ENCODE measurements at regions not wholly inside any gene's neighbourhood (a gene's known extent, or its start where the extent isn't known, plus 50 kb on each side); places are given as distances from the start of the nearest gene placed in this dataset.

DNA sequence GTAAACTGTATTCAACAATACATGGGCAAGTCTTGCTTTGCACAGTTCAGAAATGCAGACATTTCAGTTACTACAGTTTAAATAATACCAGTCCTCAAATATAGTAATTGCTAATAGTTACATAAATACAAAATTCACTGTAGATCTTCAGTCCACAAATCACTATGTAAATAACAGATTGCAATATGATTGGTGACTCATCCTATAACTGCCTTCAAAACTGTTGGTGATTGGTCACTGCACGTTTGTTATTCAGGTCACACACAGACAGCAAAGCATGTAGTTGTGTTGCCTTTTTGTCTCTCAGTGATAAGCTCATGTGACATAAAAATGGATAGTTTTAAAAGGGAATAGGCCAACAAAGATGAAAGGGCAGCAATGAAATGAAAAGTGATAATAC, 186.5 kb upstream of the CTTNBP2NL start:
- Histone ChIP-seq H3K4me2 (ENCODE audit: insufficient read depth, insufficient read length, low read length) (no peak overlapping the region), H4K8ac (replicated peaks; ENCODE audit: insufficient read length, low read depth, low read length) (no peak overlapping the region), H2AK5ac (ENCODE audit: insufficient read length, low read length) (no peak overlapping the region), H3K18ac (ENCODE audit: insufficient read length, low read depth, low read length) (no peak overlapping the region), H3K4ac (ENCODE audit: low read depth, low read length) (no peak overlapping the region), H3K27ac (ENCODE audit: insufficient read length, low read depth, low read length) (no peak overlapping the region), H2BK12ac (ENCODE audit: insufficient read length, low read depth, low read length) (no peak overlapping the region), H3K23me2 (ENCODE audit: insufficient read length, low read depth, low read length, poor library complexity, severe bottlenecking) (no peaks in the 10 kb centered on the region), H4K5ac (ENCODE audit: insufficient read length, low read depth, low read length) (no peak overlapping the region), H2BK5ac (ENCODE audit: insufficient read length, low read length) (no peak overlapping the region), H2BK15ac (ENCODE audit: low read depth, low read length) (no peak overlapping the region), H4K20me1 (ENCODE audit: control insufficient read depth, insufficient read depth, insufficient read length) (no peaks in the 10 kb centered on the region), H2AFZ (ENCODE audit: low read length) (no peak overlapping the region), H3K79me2 (ENCODE audit: insufficient read depth, low read length) (no peaks in the 10 kb centered on the region), H3K14ac (ENCODE audit: insufficient read depth, low read length) (no peak overlapping the region), H3T11ph (ENCODE audit: low read length) (no peak overlapping the region), H2BK120ac (ENCODE audit: low read depth, low read length, poor library complexity, severe bottlenecking) (no peak overlapping the region), H3K23ac (ENCODE audit: insufficient read length, low read depth, low read length) (no peak overlapping the region), H4K91ac (ENCODE audit: insufficient read length, low read depth, low read length) (no peak overlapping the region), H3K9me3 (ENCODE audit: control insufficient read depth, low read depth, low read length) (no peaks in the 10 kb centered on the region), H3K9ac (ENCODE audit: extremely low read depth, insufficient read length, low read length) (no peak overlapping the region), H3K56ac (ENCODE audit: insufficient read length, low read depth, low read length) (no peak overlapping the region), H3K4me1 (ENCODE audit: insufficient read depth, low read length) (no peaks in the 10 kb centered on the region), H3K27me3 (ENCODE audit: insufficient read depth, low read length) (no peaks in the 10 kb centered on the region), H3K79me1 (ENCODE audit: insufficient read depth, low read depth, low read length, poor library complexity, severe bottlenecking) (no peaks in the 10 kb centered on the region), H2BK20ac (ENCODE audit: low read depth, low read length, poor library complexity, severe bottlenecking) (no peak overlapping the region)
- H3K9me3 Mint-ChIP-seq: peaks cover 11 to 21% of the 10 kb centered on the region in 2 experiments
- H3K27me3 Mint-ChIP-seq (ENCODE audit: low read depth): peaks cover 9% of the 10 kb centered on the region
- no peak for DNase-seq
- no CpG with 5 or more reads among the region's 1 CpG for WGBS (ENCODE audit: extremely low coverage, insufficient read length, low lambda C conversion rate)
- no peak overlapping the region for H3K4me3 Mint-ChIP-seq
- no peak overlapping the region for H3K27ac Mint-ChIP-seq
- TF ChIP-seq, protein P1, sequence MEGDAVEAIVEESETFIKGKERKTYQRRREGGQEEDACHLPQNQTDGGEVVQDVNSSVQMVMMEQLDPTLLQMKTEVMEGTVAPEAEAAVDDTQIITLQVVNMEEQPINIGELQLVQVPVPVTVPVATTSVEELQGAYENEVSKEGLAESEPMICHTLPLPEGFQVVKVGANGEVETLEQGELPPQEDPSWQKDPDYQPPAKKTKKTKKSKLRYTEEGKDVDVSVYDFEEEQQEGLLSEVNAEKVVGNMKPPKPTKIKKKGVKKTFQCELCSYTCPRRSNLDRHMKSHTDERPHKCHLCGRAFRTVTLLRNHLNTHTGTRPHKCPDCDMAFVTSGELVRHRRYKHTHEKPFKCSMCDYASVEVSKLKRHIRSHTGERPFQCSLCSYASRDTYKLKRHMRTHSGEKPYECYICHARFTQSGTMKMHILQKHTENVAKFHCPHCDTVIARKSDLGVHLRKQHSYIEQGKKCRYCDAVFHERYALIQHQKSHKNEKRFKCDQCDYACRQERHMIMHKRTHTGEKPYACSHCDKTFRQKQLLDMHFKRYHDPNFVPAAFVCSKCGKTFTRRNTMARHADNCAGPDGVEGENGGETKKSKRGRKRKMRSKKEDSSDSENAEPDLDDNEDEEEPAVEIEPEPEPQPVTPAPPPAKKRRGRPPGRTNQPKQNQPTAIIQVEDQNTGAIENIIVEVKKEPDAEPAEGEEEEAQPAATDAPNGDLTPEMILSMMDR (conservative IDR thresholded peaks at IDR 0.05): no peak
- H3K4me1 Mint-ChIP-seq: peaks cover 0 to 4% of the 10 kb centered on the region in 2 experiments; a peak in 1 of 4 replicates
- H3K36me3 Mint-ChIP-seq (ENCODE audit: insufficient read depth in 1 of 3, low read depth in 3 of 3): peaks cover 1 to 10% (median 4%) of the 10 kb centered on the region in 3 experiments; a peak in 6 of 7 replicates

All from H9 (cell line).